A549 (cell line): ENCODE measurements at regions not wholly inside any gene's neighbourhood (a gene's known extent, or its start where the extent isn't known, plus 50 kb on each side); places are given as distances from the start of the nearest gene placed in this dataset.

Source experiments
- ATAC-seq, 2 experiments: fragments of 200-7000 bp in 1 of 2; fragments of >200 bp in 1 of 2; cut with Nextera tagmentation in 1 of 2; cut with Tn5 transposase in 1 of 2; 3 replicates each; pipeline versions ENCODE4 v1.8.0 to v1.9.1; 2018 to 2020; ENCODE audit warnings: mild to moderate bottlenecking in 1 of 2, moderate library complexity in 1 of 2
- CTCF ChIA-PET: fragments of 300-600 bp; sonication (Branson Sonifier 250); formaldehyde crosslinking; extraction: SDS; loops from one replicate; lab custom pipeline; 2021; ENCODE audit warnings: antibody characterized with exemption, inconsistent platforms; lab: Yijun Ruan, JAX
- POLR2A ChIA-PET: fragments of 350-600 bp; formaldehyde crosslinking; extraction: SDS; loops from one replicate; lab custom pipeline; 2021; ENCODE audit warnings: antibody characterized with exemption, inconsistent platforms; lab: Yijun Ruan, JAX
- DNase-seq, 2 experiments: peaks; one replicate each; pipeline versions ENCODE4 v3.0.0 to v3.0.0-alpha.2; 2011 to 2016; ENCODE audit warnings: low read depth in 1 of 2, low spot score in 1 of 2
- FAIRE-seq: peaks from 2 replicates; lab custom pipeline; 2011; peaks lifted over from hg19 to GRCh38; lab: Jason Lieb, UNC
- H3K27ac ChIP-seq, 2 experiments: fragments of >200 bp; sonication (Bioruptor Twin); formaldehyde crosslinking; 3 replicates each; pipeline ENCODE4 v1.5.1; 2016 to 2017
- H3K4me1 ChIP-seq: fragments of >200 bp; sonication (Bioruptor Twin); formaldehyde crosslinking; 3 replicates; pipeline ENCODE4 v1.6.1; 2016
- H3K4me2 ChIP-seq: fragments of >200 bp; sonication (Bioruptor Twin); formaldehyde crosslinking; 3 replicates; pipeline ENCODE4 v1.6.1; 2016
- H3K4me3 ChIP-seq: fragments of >200 bp; sonication (Bioruptor Twin); formaldehyde crosslinking; 3 replicates; pipeline ENCODE4 v1.5.1; 2016
- H3K9me3 ChIP-seq: fragments of >200 bp; sonication (Bioruptor Twin); formaldehyde crosslinking; 3 replicates; pipeline ENCODE4 v1.6.1; 2016
- CBX8 ChIP-seq: fragments of 200-600 bp; sonication (generic); IDR thresholded peaks from 2 replicates; pipeline ENCODE4 v1.6.1; 2016
- CHD2 ChIP-seq: fragments of 150-350 bp; IDR thresholded peaks from 2 replicates; pipeline ENCODE4 v1.6.1; 2014; ENCODE audit warnings: low read length; ENCODE audit not compliant: partially characterized antibody
- CTCF ChIP-seq: fragments of >200 bp; sonication (Bioruptor Twin); formaldehyde crosslinking; IDR thresholded peaks from 3 replicates; pipeline ENCODE4 v1.5.1; 2016
- E2F6 ChIP-seq: IDR thresholded peaks from 2 replicates; pipeline ENCODE4 v1.6.1; 2012; ENCODE audit warnings: low read depth, borderline replicate concordance
- JUN ChIP-seq, 2 experiments: fragments of >200 bp; sonication (Bioruptor Twin); formaldehyde crosslinking; IDR thresholded peaks; 2 replicates in 1 of 2; 3 replicates in 1 of 2; pipeline ENCODE4 v1.6.1; 2016 to 2017
- JUNB ChIP-seq: fragments of >200 bp; sonication (Bioruptor Twin); formaldehyde crosslinking; IDR thresholded peaks from 2 replicates; pipeline ENCODE4 v1.6.1; 2016
- MAFK ChIP-seq: fragments of 450-650 bp; IDR thresholded peaks from 2 replicates; pipeline ENCODE4 v1.6.1; 2014; ENCODE audit not compliant: partially characterized antibody
- MAX ChIP-seq: IDR thresholded peaks from 2 replicates; pipeline ENCODE4 v1.6.1; 2012
- MAZ ChIP-seq: fragments of 150-350 bp; IDR thresholded peaks from 2 replicates; pipeline ENCODE4 v1.6.1; 2014; ENCODE audit warnings: antibody characterized with exemption, low read depth, low read length, borderline replicate concordance
- PBX3 ChIP-seq: IDR thresholded peaks from 2 replicates; pipeline ENCODE4 v1.6.1; 2012
- PHF8 ChIP-seq: fragments of 200-600 bp; sonication (generic); IDR thresholded peaks from 2 replicates; pipeline ENCODE4 v1.6.1; 2016; ENCODE audit warnings: low read depth, mild to moderate bottlenecking, antibody characterized with exemption, moderate library complexity, borderline replicate concordance
- POLR2A ChIP-seq: IDR thresholded peaks from 2 replicates; pipeline ENCODE4 v1.6.1; 2012; ENCODE audit warnings: mild to moderate bottlenecking, low read length
- RAD21 ChIP-seq, 2 experiments: fragments of >200 bp in 1 of 2; sonication (Bioruptor Twin) in 1 of 2; formaldehyde crosslinking in 1 of 2; IDR thresholded peaks in 1 of 2; conservative IDR thresholded peaks in 1 of 2; 2 replicates in 1 of 2; 3 replicates in 1 of 2; pipeline ENCODE4 v1.6.1; 2012 to 2018; ENCODE audit warnings: inconsistent platforms in 1 of 2
- RARB ChIP-seq: fragments of 250-450 bp; sonication (Bioruptor Pico); IDR thresholded peaks from 2 replicates; pipeline ENCODE4 v1.8.0; 2021; ENCODE audit warnings: mild to moderate bottlenecking, moderate library complexity
- SMC3 ChIP-seq: fragments of >200 bp; sonication (Bioruptor Twin); formaldehyde crosslinking; IDR thresholded peaks from 3 replicates; pipeline ENCODE4 v1.6.1; 2018; ENCODE audit warnings: inconsistent platforms
- SREBF2 ChIP-seq: fragments of 450-650 bp; IDR thresholded peaks from 2 replicates; pipeline ENCODE4 v1.6.1; 2014; ENCODE audit warnings: mild to moderate bottlenecking, moderate library complexity
- ZC3H11A ChIP-seq: fragments of 450-650 bp; IDR thresholded peaks from 2 replicates; pipeline ENCODE4 v1.6.1; 2014; ENCODE audit warnings: antibody characterized with exemption, mild to moderate bottlenecking
- ZFP36 ChIP-seq: fragments of 450-650 bp; IDR thresholded peaks from 2 replicates; pipeline ENCODE4 v1.6.1; 2014; ENCODE audit warnings: borderline replicate concordance; ENCODE audit not compliant: partially characterized antibody
- ZNF302 ChIP-seq: fragments of 250-450 bp; sonication (Bioruptor Pico); IDR thresholded peaks from 2 replicates; pipeline ENCODE4 v1.9.0; 2021; ENCODE audit warnings: inconsistent platforms, mild to moderate bottlenecking, moderate library complexity
- WGBS: methylation state at CpG from one replicate; pipeline ENCODE4 v1.1.6; 2017; ENCODE audit errors: missing lambda C conversion rate; 5-methylcytosine and 5-hydroxymethylcytosine counted together
- small RNA-seq, 6 experiments: library from RNA; depleted of rRNA; stranded (forward); fragments of <200 nt; gene quantifications; one replicate each; pipeline ENCODE3, GENCODE V24; 2012

- TF ChIP-seq ZC3H11A = no peak
- peak in 1 of 2 experiments; percentile 38; a peak in 1 of 5 replicates for TF ChIP-seq JUN (IDR thresholded peaks at IDR 0.05)
- no peak for TF ChIP-seq ZNF302
- TF ChIP-seq PHF8 = 0 out of 2 replicates have a peak, but pooled peaks have one; percentile 3
- TF ChIP-seq RAD21 (conservative IDR thresholded peaks at IDR 0.05 in 1 of 2, IDR thresholded peaks at IDR 0.05 in 1 of 2) = peak in 1 of 2 experiments; percentile 26; a peak in 1 of 5 replicates
- TF ChIP-seq SMC3 = peak; percentile 19; the same call in 1 of the 3 replicates
- peak; percentile 58 for TF ChIP-seq POLR2A
- TF ChIP-seq CBX8 = no peak
- TF ChIP-seq E2F6 = peak; percentile 85
- TF ChIP-seq CTCF = peak; percentile 72
- peak; percentile 48 for TF ChIP-seq MAX
- no peak for TF ChIP-seq SREBF2
- Histone ChIP-seq H3K9me3 (no peaks in the 10 kb centered on the region), H3K27ac (peak overlapping the region; percentile 90 to 96), H3K4me1 (0 out of 3 replicates have a peak, but pooled peaks cover 6% of the 10 kb centered on the region), H3K4me2 (peak overlapping the region; percentile 88), H3K4me3 (peak overlapping the region; percentile 64)
- ChIA-PET CTCF (interaction anchor here (0.7 to 1.6 kb wide), 11 partner anchors 8 to 1225 kb away, joined by 3 to 9 read pairs (median 3); no protein-coding TSS in a partner anchor), POLR2A (no interaction called here)
- DNase-seq (peak; percentile 70), ATAC-seq (peak; percentile 93 to 96), FAIRE-seq (no peak)
- WGBS = 9% methylated on average over 29 of the region's 46 CpGs
These were observed 55.0 kb upstream of the FOXC1 start for GRCh38 chr6:1554476-1555310.

GRCh38 chr6:1558388-1558787, 51.3 kb upstream of the FOXC1 start:
- DNase-seq (no peak), FAIRE-seq (no peak), ATAC-seq (no peak)
- Histone ChIP-seq H3K4me1 (0 out of 3 replicates have a peak, but pooled peaks cover 6% of the 10 kb centered on the region), H3K4me2 (no peak overlapping the region), H3K27ac (no peak overlapping the region), H3K9me3 (no peaks in the 10 kb centered on the region), H3K4me3 (no peak overlapping the region)
- TF ChIP-seq SREBF2 (no peak), POLR2A (no peak), ZFP36 (no peak), RAD21 (conservative IDR thresholded peaks at IDR 0.05 in 1 of 2, IDR thresholded peaks at IDR 0.05 in 1 of 2) (no peak), MAFK (no peak), ZNF302 (no peak), PBX3 (no peak), RARB (CRISPR knock-in tag) (no peak), MAZ (no peak), E2F6 (no peak), CHD2 (no peak), MAX (no peak), JUNB (no peak)
- 76% methylated on average over 11 of the region's 11 CpGs for WGBS
- CTCF ChIA-PET = no interaction called here
- POLR2A ChIA-PET = no interaction called here

Small RNA genes lying in the stretch of these regions (small RNA-seq; reads per million reads assigned to genes)
- 0 reads per million in 6 experiments for gene RN7SL352P
